MM.1S (cell line): ENCODE measurements at regions not wholly inside any gene's neighbourhood (a gene's known extent, or its start where the extent isn't known, plus 50 kb on each side); places are given as distances from the start of the nearest gene placed in this dataset.

Experiments
- DNase-seq: peaks from one replicate; pipeline ENCODE4 v3.0.0-alpha.2; 2015
- H2AFZ ChIP-seq: fragments of 300-600 bp; sonication (generic); 2 replicates; pipeline ENCODE4 v1.6.0; 2016; ENCODE audit warnings: antibody characterized with exemption, low read length
- H3F3A ChIP-seq: fragments of 300-600 bp; sonication (generic); 2 replicates; pipeline ENCODE4 v1.6.1; 2016; ENCODE audit warnings: mild to moderate bottlenecking, antibody characterized with exemption, low read length, moderate library complexity, mixed read lengths; ENCODE audit not compliant: insufficient read depth
- H3K27ac ChIP-seq: fragments of 300-600 bp; sonication (generic); 2 replicates; pipeline ENCODE4 v1.5.1; 2016; ENCODE audit warnings: mild to moderate bottlenecking, low read length
- H3K27me3 ChIP-seq: fragments of 300-600 bp; sonication (generic); replicated peaks from 2 replicates; pipeline ENCODE4 v1.6.0; 2016; ENCODE audit warnings: low read length; ENCODE audit not compliant: insufficient read depth
- H3K36me3 ChIP-seq: fragments of 300-600 bp; sonication (generic); replicated peaks from 2 replicates; pipeline ENCODE4 v1.6.1; 2016; ENCODE audit warnings: mild to moderate bottlenecking, low read length, mixed read lengths; ENCODE audit not compliant: insufficient read depth
- H3K4me1 ChIP-seq: fragments of 300-600 bp; sonication (generic); 2 replicates; pipeline ENCODE4 v1.6.1; 2016; ENCODE audit warnings: low read length, mixed read lengths
- H3K4me2 ChIP-seq: fragments of 300-600 bp; sonication (generic); 2 replicates; pipeline ENCODE4 v1.6.0; 2016; ENCODE audit warnings: low read depth, low read length
- H3K4me3 ChIP-seq: fragments of 300-600 bp; sonication (generic); 2 replicates; pipeline ENCODE4 v1.5.1; 2016; ENCODE audit warnings: low read length, mixed read lengths
- H3K79me2 ChIP-seq: fragments of 300-600 bp; sonication (generic); 2 replicates; pipeline ENCODE4 v1.6.1; 2016; ENCODE audit warnings: mixed run types, low read length, mixed read lengths
- H3K9ac ChIP-seq: fragments of 300-600 bp; sonication (generic); 2 replicates; pipeline ENCODE4 v1.6.1; 2016; ENCODE audit warnings: low read length, mixed read lengths
- H3K9me2 ChIP-seq: fragments of 300-600 bp; sonication (generic); replicated peaks from 2 replicates; pipeline ENCODE4 v1.6.1; 2016; ENCODE audit warnings: mild to moderate bottlenecking, low read length, mixed read lengths; ENCODE audit not compliant: insufficient read depth
- H3K9me3 ChIP-seq: fragments of 300-600 bp; sonication (generic); replicated peaks from 2 replicates; pipeline ENCODE4 v1.6.1; 2016; ENCODE audit warnings: mild to moderate bottlenecking, low read length, mixed read lengths; ENCODE audit not compliant: insufficient read depth
- H4K20me1 ChIP-seq: fragments of 300-600 bp; sonication (generic); 2 replicates; pipeline ENCODE4 v1.6.1; 2016; ENCODE audit warnings: mild to moderate bottlenecking, low read length, moderate library complexity, mixed read lengths; ENCODE audit not compliant: insufficient read depth
- CTCF ChIP-seq: fragments of 300-600 bp; sonication (generic); IDR thresholded peaks from 2 replicates; pipeline ENCODE4 v1.5.1; 2016; ENCODE audit warnings: antibody characterized with exemption, low read length, mixed read lengths
- EZH2 ChIP-seq: fragments of 300-600 bp; sonication (generic); optimal IDR thresholded peaks from 2 replicates; pipeline ENCODE3; 2017; ENCODE audit warnings: low read depth, mild to moderate bottlenecking, antibody characterized with exemption, low read length, mixed read lengths
- EZH2phosphoT487 ChIP-seq: fragments of 300-600 bp; sonication (generic); IDR thresholded peaks from 2 replicates; pipeline ENCODE4 v1.6.1; 2018; ENCODE audit warnings: antibody characterized with exemption, low read length

- H3K9ac ChIP-seq: no peak overlapping the region
- no peaks in the 10 kb centered on the region for H3K9me3 ChIP-seq
- H3K9me2 ChIP-seq: no peaks in the 10 kb centered on the region
- no peaks in the 10 kb centered on the region for H3K36me3 ChIP-seq
- no peak overlapping the region for H3K4me3 ChIP-seq
- no peak for TF ChIP-seq CTCF
- no peak for TF ChIP-seq EZH2phosphoT487
- TF ChIP-seq EZH2: no peak
- H3K27ac ChIP-seq: no peak overlapping the region
- peaks cover 7% of the 10 kb centered on the region for H3K4me1 ChIP-seq
- H3K4me2 ChIP-seq: no peak overlapping the region
- no peaks in the 10 kb centered on the region for H3K27me3 ChIP-seq
- no peaks in the 10 kb centered on the region for H3K79me2 ChIP-seq
- H3F3A ChIP-seq: no peaks in the 10 kb centered on the region
- H4K20me1 ChIP-seq: no peaks in the 10 kb centered on the region
- no peak overlapping the region for H2AFZ ChIP-seq
- DNase-seq: no peak
Measured at GRCh38 chr1:173413271-173413707, 63.8 kb upstream of the PRDX6 start.

- no peak for TF ChIP-seq EZH2
- no peak for TF ChIP-seq EZH2phosphoT487
- no peak for TF ChIP-seq CTCF
- no peak overlapping the region for H3K4me2 ChIP-seq
Measured at GRCh38 chr1:173414136-173414535, 63.0 kb upstream of the PRDX6 start.

GRCh38 chr1:173414539-173415226, 62.5 kb upstream of the PRDX6 start:
- Histone ChIP-seq H3K9me2 (no peaks in the 10 kb centered on the region), H3K9me3 (no peaks in the 10 kb centered on the region), H3F3A (no peaks in the 10 kb centered on the region), H3K4me3 (no peak overlapping the region), H4K20me1 (no peaks in the 10 kb centered on the region), H3K36me3 (no peaks in the 10 kb centered on the region), H3K9ac (no peak overlapping the region), H2AFZ (no peak overlapping the region), H3K79me2 (no peaks in the 10 kb centered on the region), H3K4me2 (no peak overlapping the region), H3K27ac (no peak overlapping the region), H3K4me1 (peaks cover 7% of the 10 kb centered on the region), H3K27me3 (no peaks in the 10 kb centered on the region)
- TF ChIP-seq CTCF (no peak), EZH2phosphoT487 (no peak), EZH2 (no peak)
- DNase-seq: no peak

More at GRCh38 chr1:173414136-173414535, 63.0 kb upstream of the PRDX6 start:
- H3K79me2 ChIP-seq: no peaks in the 10 kb centered on the region
- no peak overlapping the region for H2AFZ ChIP-seq
- DNase-seq: no peak
- no peaks in the 10 kb centered on the region for H3K9me3 ChIP-seq
- no peaks in the 10 kb centered on the region for H4K20me1 ChIP-seq
- no peaks in the 10 kb centered on the region for H3K36me3 ChIP-seq
- no peaks in the 10 kb centered on the region for H3F3A ChIP-seq
- no peak overlapping the region for H3K9ac ChIP-seq
- H3K4me1 ChIP-seq: peaks cover 7% of the 10 kb centered on the region
- no peaks in the 10 kb centered on the region for H3K9me2 ChIP-seq
- H3K4me3 ChIP-seq: no peak overlapping the region
- no peaks in the 10 kb centered on the region for H3K27me3 ChIP-seq
- H3K27ac ChIP-seq: no peak overlapping the region
